Inferior parietal cortex (tissue), 1 donor: ENCODE measurements at regions not wholly inside any gene's neighbourhood (a gene's known extent, or its start where the extent isn't known, plus 50 kb on each side); places are given as distances from the start of the nearest gene placed in this dataset.
A peak's percentile ranks its signal among the peaks of the same experiment; 100 is the strongest.

ENCODE experiments used
- DNase-seq: peaks from one replicate; pipeline ENCODE4 v3.0.0-alpha.2; 2016; ENCODE audit errors: extremely low spot score

GRCh38 chr7:30212701-30213111 is 71.7 kb upstream of the ZNRF2 start:
- DNase-seq: no peak

- no peak for DNase-seq
These were observed 70.8 kb upstream of the ZNRF2 start for GRCh38 chr7:30213637-30214036.

- no peak for DNase-seq
These were observed 69.7 kb upstream of the ZNRF2 start for GRCh38 chr7:30214651-30215137.

- DNase-seq: no peak
These were observed 62.6 kb upstream of the ZNRF2 start for GRCh38 chr7:30221764-30222163.

GRCh38 chr7:30222515-30223215 is 61.7 kb upstream of the ZNRF2 start:
- no peak for DNase-seq

- DNase-seq: no peak
These were observed 60.5 kb upstream of the ZNRF2 start for GRCh38 chr7:30223896-30224295.

GRCh38 chr7:30224511-30225062 is 59.8 kb upstream of the ZNRF2 start:
- no peak for DNase-seq

GRCh38 chr7:30225863-30226613 is 58.4 kb upstream of the ZNRF2 start:
- peak; percentile 65 for DNase-seq

- no peak for DNase-seq
These were observed 57.7 kb upstream of the ZNRF2 start for GRCh38 chr7:30226614-30227268.

- DNase-seq: no peak
These were observed 53.1 kb upstream of the ZNRF2 start for GRCh38 chr7:30231271-30231670.

GRCh38 chr7:30232391-30232790 is 52.0 kb upstream of the ZNRF2 start:
- DNase-seq: no peak
